HG03378 (cell line): ENCODE measurements at regions not wholly inside any gene's neighbourhood (a gene's known extent, or its start where the extent isn't known, plus 50 kb on each side); places are given as distances from the start of the nearest gene placed in this dataset.

ENCODE experiments used
- ATAC-seq: cut with Tn5 transposase; IDR thresholded peaks from one replicate; pipeline ENCODE4 v1.9.1; 2021; ENCODE audit warnings: mild to moderate bottlenecking, moderate library complexity; ENCODE audit not compliant: unreplicated experiment

DNA sequence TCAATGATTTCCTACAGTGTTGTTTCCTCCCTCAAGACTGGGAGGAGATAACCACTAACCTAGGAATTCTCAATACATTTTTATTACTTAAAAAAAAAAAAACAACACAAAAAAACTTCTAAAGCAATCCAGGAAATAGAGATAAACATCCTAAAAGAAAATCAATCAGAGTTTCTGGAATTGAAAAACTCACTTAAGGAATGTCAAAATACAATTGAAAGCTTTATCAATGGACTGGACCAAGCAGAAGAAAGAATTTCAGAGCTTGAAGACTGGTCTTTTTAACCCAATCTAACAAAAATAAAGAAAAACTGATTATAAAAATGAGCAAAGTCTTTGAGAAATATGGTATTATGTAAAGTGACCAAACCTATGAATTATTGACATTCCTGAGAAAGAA, 394.1 kb downstream of the XPNPEP1 start:
- no peak for ATAC-seq

DNA sequence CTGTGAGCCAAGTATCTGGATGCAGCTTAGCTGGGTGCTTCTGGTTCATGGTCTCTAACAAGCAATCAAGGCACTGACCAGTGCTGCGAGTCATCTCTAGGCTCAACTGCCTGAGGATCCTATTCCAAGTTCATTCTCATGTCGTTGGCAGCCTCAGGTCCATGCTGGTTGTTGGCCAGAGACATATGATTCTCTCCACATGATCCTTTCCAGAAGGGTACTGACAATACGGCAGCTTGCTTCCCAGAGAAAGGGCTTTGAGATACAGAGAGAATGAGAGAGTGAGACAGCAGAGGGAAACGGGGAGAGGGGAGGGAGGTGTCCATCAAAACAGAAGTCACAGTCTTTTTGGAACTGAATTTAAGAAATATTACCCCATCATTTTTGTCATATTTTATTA, 405.6 kb downstream of the XPNPEP1 start:
- ATAC-seq = no peak

DNA sequence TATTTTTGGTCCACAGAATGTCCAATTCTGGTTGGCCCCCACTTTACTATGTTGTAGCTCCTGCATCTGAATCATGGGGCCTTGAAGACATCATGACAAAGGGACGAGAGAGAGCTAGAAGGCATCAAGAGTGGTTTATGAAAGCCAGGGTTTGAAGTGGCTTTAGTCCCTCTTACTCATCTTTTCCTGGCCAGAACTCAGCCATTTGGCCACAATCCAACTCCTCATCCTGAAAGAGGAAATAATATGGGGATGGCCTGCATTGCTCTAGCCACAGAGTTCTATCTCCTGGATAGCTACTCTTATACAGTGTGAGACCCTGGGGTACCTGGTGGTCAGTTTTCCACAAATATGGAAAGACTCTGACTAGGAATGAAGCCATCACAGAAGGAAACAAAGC, 418.9 kb downstream of the XPNPEP1 start:
- ATAC-seq = no peak

DNA sequence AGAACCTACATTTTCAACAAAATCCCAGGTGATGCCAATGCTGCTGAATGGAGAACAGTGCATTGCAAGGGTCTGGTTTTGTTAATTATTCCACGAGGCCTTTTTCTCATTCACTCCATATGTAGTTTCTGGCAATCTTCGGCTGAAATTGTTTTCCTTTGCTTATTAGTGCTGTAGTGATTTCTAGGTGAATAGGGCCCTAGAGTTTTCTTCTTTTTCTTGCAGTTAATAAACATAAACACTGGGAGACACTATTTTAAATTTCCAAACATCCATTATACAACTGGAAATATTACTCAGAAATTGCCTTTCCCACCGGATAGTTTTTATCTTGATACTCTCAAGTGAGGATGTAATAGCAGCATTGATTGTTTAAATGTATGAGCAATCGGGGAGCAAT, 435.6 kb downstream of the XPNPEP1 start:
- ATAC-seq = no peak

DNA sequence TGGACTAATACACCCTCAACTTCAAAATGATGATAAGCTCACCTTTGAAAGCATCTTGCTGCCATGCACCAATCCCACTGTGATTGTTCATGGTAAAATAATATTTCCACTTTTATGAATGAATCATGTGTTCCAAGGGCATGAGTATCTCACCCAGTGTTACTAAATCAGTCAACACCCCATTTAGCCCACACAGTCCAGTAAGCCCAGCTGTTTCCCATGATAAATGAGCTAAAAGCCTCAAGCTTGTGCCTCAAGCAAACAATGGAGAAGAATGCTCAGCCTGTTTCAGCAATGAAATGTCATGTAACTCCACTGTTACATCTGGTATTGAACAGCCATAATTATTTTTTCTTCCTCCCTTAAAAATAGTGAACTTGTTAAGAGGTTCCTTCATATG, 442.5 kb downstream of the XPNPEP1 start:
- ATAC-seq = no peak

DNA sequence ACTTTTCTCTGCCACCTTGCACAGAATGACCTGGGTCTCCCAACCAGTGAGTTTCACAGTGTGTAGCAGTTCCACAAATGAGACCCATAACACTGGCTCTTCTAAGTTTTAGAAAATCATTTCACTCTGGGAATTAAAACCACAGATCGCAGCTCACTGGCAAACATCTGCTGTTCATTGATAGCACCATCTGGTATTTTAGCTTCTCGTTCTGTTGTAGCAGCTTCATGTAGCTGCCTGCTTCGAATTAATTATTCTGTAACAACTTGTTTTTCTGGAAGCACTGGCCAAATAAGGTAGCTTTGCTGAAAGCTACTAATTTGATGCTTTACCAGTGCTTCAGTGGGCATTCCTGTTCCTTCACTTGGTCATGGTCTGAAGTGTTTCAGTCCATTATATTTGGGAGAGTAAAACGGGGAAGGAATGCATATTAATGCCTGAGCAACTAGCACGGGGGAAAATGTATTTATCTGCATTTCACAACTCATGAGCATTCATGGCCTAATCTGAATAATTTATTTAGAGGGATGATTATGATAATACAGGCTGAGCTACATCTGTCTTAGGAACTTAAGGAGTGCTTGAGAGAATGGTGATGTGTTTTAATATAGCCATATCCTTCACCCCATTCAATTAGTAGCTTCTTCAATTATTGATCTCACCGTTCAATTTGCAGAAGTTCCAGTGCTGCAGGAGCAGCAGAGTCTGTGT, 447.4 kb downstream of the XPNPEP1 start:
- ATAC-seq = no peak

DNA sequence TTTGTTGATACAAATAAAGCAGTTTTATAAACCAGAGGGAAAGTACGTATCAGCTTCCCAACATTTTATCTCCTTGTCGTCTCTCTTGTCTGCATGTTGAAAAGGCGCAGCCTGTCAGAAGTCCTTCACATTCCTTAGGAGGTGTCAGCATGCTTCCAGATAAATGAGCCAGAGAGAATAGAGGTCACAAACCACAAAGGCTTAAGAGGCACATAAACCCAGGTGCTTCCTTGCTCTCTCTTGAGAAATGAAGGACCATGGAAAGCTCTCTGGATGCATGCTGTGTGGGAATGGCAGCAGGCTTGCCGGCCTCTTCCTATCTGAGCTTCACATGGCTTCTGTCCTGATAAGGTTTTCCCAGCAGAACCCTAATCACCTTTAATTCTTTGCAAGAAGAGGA, 448.5 kb downstream of the XPNPEP1 start:
- ATAC-seq = no peak

DNA sequence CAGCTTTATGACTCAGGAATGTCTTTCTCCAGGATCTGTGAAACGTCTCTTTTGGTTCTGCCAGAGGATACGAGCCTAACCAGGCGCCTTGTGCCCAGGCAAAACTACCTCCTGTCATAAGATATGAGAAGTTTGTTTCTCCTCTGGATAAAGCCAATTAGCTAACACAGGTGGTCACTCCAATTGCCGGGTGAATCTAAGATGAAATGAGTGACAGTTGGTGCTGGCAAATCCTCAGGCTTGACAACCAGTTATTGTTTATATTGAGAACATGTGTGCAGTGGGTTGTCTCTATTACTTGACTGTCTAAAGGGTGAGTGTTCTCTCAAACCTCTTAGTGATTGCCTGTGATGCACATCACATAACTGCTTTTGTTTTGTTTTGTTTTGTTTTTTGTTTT, 449.1 kb downstream of the XPNPEP1 start:
- ATAC-seq = no peak

DNA sequence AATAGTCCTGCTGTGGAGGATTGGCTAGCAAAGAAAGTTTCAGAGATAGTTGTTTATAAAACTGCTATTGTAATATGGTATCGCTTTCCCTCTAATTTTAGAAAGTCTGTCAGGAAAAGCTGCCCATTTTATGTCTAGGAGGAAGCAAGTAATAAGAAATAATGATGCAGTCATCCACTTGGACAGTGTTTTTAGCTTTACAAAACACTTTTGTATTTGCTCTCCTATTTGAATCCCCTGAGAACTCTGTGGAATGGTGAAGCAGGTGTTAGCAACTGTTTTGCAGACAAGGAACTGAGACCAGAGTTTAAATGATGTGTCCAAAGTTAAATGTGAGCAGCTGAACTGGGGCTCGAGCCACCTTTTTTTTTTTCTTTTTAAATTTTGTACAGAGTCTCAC, 455.8 kb downstream of the XPNPEP1 start:
- no peak for ATAC-seq

DNA sequence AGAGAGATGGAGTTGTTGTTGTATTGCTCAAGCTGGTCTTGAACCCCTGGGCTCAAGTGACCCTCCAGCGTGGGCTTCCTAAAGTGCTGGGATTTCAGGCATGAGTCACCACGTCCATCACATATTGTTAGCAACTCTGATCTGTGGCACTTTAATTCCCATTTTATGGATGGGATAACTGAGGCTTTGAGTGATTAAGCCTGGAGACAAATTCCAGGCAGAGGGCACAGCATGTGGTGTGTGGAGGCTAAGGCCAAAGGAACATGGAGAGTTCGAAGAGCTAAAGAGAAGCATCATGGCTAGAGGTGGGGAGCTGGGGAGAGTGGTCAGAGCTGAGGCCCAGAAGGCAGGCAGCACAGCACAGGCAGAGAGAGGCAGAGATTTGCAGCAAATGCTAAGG, 458.4 kb downstream of the XPNPEP1 start:
- no peak for ATAC-seq

DNA sequence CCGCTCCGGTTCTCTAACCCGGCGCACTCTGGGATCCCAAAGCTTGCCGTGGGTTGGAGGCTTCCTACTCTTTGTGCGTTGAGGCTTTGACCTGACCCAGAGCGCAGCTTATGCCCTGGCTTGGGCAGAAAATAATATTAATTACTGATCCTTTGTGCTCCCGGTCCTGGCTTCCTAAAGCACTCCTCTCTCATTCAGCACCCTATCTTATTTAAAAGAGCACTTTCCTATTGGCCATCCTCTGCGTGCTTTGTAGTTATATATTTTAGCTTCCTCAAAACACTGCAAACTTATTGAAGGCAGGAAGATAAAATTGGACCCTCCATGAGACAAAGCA, 466.0 kb downstream of the XPNPEP1 start:
- ATAC-seq = no peak

DNA sequence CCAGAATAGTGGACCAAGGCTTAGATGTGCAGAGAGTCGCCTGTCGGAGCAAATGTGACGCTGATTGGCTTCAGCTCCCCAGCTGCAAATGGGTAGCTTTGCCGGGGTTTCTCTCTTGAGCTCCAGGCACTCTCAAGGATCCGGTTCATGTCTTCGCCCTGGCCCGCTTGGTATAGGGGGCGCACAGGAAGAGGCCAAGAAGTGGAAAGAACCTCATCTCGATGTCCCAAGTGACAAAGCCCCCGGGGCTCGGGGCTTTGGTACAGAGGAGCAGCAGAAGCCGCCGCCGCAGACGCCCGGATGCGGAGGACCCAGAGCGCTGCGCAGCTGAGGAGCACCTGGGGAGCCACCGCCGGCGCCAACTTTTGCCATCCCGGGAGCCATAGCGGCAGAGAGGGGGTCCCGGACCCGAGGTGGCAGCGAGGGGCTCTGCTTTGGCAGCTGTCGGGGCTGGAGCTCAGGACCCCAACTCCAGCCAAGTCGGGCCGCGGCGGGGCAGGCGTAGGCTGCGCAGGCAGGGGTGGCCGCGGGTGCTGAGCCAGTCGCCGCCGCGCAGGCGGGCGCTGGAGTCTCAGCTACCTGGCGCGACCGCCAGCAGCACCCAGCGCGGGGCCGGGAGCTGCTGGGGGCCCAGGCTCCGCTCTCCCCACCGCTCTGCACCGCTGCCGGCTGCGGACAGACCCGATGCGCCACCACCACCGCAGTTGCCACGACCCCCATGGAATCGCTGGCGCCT, 466.6 kb downstream of the XPNPEP1 start:
- ATAC-seq = no peak

DNA sequence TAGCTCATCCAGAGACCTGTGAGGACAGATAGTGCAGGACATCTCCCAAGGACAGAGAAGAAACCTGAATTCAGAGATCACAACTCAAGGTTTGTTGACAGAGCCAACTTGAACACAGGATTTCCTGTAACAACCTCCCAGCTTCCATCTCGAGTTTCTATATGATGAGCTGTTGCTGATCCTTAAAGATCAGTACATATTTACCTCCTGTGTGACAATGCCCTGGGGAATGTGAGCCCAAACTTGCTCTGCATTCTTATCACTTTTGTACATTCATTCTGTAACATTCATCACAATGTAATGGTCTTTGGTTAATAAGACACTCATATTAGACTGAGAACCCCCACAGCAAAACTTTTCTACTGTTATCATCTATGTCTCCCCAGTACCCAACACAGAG, 468.6 kb downstream of the XPNPEP1 start:
- no peak for ATAC-seq

DNA sequence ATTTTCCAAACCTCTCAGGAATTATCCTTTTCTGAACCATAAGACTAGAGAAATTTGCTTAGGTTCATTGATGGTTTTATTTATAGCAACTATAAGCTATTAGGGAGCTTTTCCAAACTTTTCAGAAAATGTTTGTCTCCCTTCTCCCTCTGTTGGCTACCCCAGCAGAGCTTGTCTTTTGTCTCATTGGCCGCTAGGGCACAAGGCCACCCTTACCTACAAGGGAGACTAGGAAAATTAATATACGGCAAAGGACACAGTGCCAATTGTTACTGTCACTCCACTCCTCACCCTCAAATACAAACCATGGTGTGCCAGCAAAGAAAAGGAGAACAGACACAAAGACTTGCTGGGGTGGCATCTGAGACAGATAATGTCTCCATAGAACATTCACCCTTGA, 471.4 kb downstream of the XPNPEP1 start:
- ATAC-seq = no peak

DNA sequence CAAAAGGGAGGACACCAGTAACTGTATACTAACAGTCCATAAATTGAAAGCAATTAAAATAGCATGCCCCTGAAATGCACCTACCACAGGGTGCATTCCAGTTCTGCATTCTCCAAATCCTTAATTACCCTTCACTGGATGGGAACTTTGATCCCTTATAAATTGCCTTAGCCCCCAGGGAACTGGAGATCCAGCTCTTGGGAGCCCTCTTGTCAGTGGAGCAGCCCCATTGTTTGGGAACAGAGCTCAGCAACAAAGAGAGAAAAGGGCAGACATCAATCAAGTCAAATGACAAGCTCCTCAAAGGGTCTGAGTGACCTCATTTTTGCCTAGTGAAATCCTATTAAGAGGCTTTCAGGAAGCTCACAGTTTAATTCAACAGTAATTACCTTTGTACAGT, 472.6 kb downstream of the XPNPEP1 start:
- no peak for ATAC-seq

DNA sequence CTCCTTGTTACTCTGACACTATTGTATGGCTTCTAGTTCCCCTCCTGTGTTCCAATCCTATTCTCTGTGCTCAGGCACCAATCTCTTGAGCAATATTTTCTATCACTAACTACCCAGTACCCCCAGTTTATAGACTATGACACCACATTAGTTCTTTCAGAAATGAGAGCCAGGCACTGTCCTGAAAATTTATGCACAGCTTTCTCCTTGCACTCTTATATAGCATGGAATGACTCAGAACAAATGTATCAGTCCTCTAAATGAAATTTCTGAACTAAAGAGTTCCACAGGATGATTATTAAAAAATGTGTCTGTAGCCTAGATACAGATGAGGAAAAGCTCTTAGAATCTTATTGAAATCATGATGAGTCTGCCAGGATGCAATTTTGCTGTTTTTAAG, 489.9 kb downstream of the XPNPEP1 start:
- no peak for ATAC-seq

DNA sequence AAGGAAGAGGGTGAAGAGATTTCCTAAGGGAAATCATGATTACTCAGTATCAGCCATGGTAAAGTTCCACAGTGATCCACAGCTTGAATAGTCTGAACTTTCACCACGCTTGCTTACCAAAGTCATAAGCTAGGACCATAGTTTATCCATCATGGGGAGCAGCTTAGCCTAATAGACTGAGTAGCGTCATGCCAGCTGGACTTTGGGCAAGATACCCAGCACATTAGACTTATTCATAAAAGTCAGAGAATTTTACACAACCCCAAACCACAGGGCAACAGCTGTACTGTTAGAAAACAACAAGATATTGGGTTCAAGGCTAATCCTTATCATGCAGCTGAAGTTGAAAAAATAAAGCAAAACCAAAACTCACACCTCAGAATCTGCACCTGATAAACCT, 491.0 kb downstream of the XPNPEP1 start:
- ATAC-seq = no peak

DNA sequence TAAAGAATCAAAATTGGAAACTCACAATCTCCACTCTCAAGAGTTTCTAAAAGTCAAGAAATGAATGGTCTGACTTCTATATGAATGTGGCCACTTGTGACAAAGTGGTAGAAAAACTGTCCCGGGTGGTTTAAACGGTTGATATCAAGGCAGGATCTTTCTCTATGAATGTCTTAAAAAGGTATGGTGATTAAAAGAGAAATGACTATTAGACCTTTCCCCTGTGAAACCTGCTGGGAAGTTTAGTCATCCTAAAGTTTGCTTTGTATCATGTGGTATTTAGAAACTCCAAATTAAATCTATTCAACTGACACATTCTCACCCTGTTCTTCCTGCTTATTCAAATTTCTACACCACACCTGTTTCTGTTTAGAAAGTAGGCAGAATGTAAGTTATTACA, 492.5 kb downstream of the XPNPEP1 start:
- no peak for ATAC-seq

DNA sequence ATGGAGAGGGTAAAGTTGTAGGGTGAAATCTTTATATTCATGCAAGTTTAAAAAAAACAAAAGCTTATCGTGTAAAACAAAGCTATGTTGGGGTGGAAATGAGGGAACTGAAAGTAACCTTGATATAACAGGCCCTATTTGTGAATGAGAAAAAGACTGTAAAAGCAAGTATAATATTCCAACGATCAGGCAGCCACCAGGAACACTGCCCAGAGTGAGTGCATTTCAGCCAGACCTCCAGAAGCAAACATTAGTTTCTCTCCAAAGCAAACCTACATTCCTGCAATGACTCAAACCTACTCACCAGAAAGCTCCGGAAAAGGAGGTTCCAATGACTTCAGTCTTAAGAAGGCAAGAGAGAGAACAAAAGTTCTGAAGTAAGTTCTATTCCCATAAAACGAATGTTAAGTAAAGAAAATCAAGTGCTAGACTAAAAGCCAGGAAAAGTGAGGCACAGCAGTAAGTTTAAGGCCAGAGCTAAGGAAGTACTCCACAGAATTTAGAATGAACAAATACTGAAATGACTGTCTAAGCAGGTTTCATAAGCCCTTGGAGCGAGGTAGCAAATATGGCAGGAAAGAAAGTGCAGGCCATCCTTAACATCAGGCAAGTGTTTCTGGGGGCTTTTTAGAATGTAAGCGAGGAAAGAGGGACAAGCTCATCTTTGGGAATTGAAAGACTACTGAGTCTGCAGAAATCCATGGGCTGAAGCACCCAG, 493.1 kb downstream of the XPNPEP1 start:
- no peak for ATAC-seq

DNA sequence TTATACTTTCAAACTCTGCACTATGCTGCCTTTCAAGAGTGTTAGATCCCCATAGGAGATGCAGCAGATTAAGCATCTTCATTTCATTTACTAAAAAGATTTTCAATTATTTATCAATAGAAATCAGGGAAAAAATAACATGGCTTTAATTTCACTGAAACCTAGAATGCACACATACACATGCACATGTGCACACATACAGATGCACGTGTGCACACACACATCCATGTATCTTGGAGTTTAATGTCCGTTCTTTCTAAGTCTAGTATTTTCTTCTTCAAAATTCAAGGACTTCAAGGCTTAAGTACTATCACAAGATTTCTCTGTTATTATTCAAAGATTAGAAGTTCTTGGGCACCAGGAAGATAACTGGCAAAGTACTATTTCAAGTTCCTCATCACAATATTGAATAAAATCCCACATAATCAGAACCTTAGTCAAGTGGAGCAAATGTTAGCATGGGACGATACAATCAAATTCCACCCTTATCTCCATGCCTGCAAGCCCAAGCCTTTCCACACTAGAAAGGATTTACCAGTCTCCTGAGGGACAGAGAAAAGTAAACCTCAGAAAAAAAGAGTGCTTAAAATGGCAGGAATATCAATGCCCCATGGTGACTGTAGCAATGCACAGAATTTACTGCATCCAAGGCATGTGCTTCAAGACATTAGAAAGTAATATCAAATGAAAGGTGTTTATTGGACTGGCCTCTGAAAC, 494.4 kb downstream of the XPNPEP1 start:
- no peak for ATAC-seq

DNA sequence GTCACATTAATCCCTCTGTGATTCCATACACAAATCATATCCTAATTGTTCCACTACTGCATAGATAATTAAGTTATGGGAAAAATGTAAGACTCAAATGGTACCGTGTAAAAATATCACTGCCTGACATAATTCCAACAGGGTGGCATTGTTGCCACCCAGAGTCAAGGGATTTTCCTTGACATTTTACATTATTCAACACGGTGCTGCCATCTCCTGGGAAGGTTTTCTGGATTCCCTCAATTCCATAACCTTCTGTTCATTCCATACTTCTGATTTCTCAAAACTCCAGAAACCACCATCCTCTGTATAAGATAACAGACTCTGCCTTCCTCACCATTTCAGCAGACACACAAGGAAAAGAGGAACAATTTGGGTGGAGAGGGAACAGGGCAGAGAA, 495.9 kb downstream of the XPNPEP1 start:
- ATAC-seq = no peak

DNA sequence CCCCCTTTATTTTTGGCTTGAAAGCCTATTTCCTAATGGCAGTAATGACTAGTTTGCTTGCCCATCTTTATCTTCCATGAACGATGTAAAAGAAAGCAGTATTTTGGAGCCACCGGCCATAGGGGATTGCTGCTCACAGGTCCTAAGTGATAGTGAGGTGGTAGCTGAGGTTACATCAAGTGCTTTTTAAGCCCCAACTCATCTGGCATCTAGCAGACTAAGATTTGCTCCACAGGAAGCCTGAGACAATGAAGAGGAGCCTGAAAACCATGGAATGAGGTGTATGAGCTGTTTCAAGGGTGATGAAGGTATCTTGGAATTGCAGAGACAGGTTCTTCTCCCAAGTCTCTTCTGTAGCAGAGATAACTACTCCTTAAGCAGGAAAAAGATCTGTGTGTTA, 496.3 kb downstream of the XPNPEP1 start:
- ATAC-seq = no peak
